ENCODE measurements at regions not wholly inside any gene's neighbourhood (a gene's known extent, or its start where the extent isn't known, plus 50 kb on each side); places are given as distances from the start of the nearest gene placed in this dataset.

- TF ChIP-seq CTCF (conservative IDR thresholded peaks at IDR 0.05; ENCODE audit: low read depth, low read length) (no peak), EZH2 (IDR thresholded peaks at IDR 0.05; ENCODE audit: borderline replicate concordance, low read depth, low read length, poor library complexity, severe bottlenecking) (no peak)
Measured at GRCh38 chr3:144415492-144415891, 443.9 kb downstream of the DIPK2A start.

Measured in A673 (cell line).